Liver (tissue), 8 donors: ENCODE measurements at regions not wholly inside any gene's neighbourhood (a gene's known extent, or its start where the extent isn't known, plus 50 kb on each side); places are given as distances from the start of the nearest gene placed in this dataset.

ENCODE experiments used
- DNase-seq: peaks from one replicate; pipeline ENCODE4 v3.0.0-alpha.2; 2017; ENCODE audit warnings: low spot score
- H3K27ac ChIP-seq, 2 donors: one replicate each; pipeline ENCODE4 v1.7.0; 2013; ENCODE audit warnings: inconsistent platforms in 2 of 2, low read length in 2 of 2, control low read depth in 1 of 2, low read depth in 1 of 2, mild to moderate bottlenecking in 1 of 2
- H3K27me3 ChIP-seq, 4 donors: one replicate each; pipeline versions ENCODE4 v1.6.1 to v1.7.0; 2013; ENCODE audit warnings: low read length in 3 of 4, inconsistent platforms in 1 of 4, mild to moderate bottlenecking in 1 of 4, moderate library complexity in 1 of 4; ENCODE audit not compliant: control insufficient read depth in 4 of 4, insufficient read depth in 4 of 4
- H3K36me3 ChIP-seq, 4 donors: one replicate each; pipeline versions ENCODE4 v1.6.1 to v1.7.0; 2013; ENCODE audit warnings: low read length in 3 of 4, mild to moderate bottlenecking in 3 of 4, low read depth in 1 of 4, moderate library complexity in 1 of 4; ENCODE audit not compliant: control insufficient read depth in 4 of 4, insufficient read depth in 3 of 4
- H3K4me1 ChIP-seq, 4 donors: one replicate each; pipeline versions ENCODE4 v1.6.1 to v1.7.0; 2013; ENCODE audit warnings: low read length in 3 of 4, mild to moderate bottlenecking in 3 of 4, moderate library complexity in 1 of 4; ENCODE audit not compliant: control insufficient read depth in 4 of 4, insufficient read depth in 4 of 4
- H3K4me3 ChIP-seq, 3 donors: one replicate each; pipeline versions ENCODE4 v1.6.1 to v1.7.0; 2013; ENCODE audit warnings: low read length in 3 of 3, control low read depth in 1 of 3, low read depth in 1 of 3, mild to moderate bottlenecking in 1 of 3
- H3K9ac ChIP-seq, 2 donors: one replicate each; pipeline ENCODE4 v1.7.0; 2013; ENCODE audit warnings: low read length in 2 of 2, mild to moderate bottlenecking in 2 of 2, moderate library complexity in 2 of 2, control low read depth in 1 of 2, low read depth in 1 of 2
- H3K9me3 ChIP-seq, 4 donors: one replicate each; pipeline versions ENCODE4 v1.6.1 to v1.7.0; 2013; ENCODE audit warnings: low read length in 3 of 4; ENCODE audit not compliant: control insufficient read depth in 4 of 4
- ATF3 ChIP-seq: IDR thresholded peaks from 2 replicates; pipeline ENCODE4 v1.6.1; 2016; ENCODE audit warnings: antibody characterized with exemption
- CTCF ChIP-seq: fragments of 150-350 bp; IDR thresholded peaks from 2 replicates; pipeline ENCODE4 v1.5.1; 2017; ENCODE audit warnings: improper control_type of control experiment, low read depth, low read length; ENCODE audit not compliant: missing input control
- EGR1 ChIP-seq, 2 donors: IDR thresholded peaks; 2 replicates each; pipeline ENCODE4 v1.6.1; 2016 to 2018; ENCODE audit warnings: antibody characterized with exemption in 2 of 2, low read depth in 2 of 2
- FOXA1 ChIP-seq: IDR thresholded peaks from 2 replicates; pipeline ENCODE4 v1.6.1; 2016; ENCODE audit warnings: antibody characterized with exemption
- FOXA2 ChIP-seq: IDR thresholded peaks from 2 replicates; pipeline ENCODE4 v1.6.1; 2016; ENCODE audit warnings: antibody characterized with exemption
- HNF4G ChIP-seq: IDR thresholded peaks from 2 replicates; pipeline ENCODE4 v1.6.1; 2016; ENCODE audit warnings: antibody characterized with exemption
- NR2F2 ChIP-seq: IDR thresholded peaks from 2 replicates; pipeline ENCODE4 v1.6.1; 2016; ENCODE audit warnings: antibody characterized with exemption
- RAD21 ChIP-seq, 2 donors: IDR thresholded peaks; 2 replicates each; pipeline ENCODE4 v1.6.1; 2016; ENCODE audit warnings: antibody characterized with exemption in 2 of 2, mild to moderate bottlenecking in 2 of 2
- RXRA ChIP-seq, 2 donors: IDR thresholded peaks; 2 replicates each; pipeline ENCODE4 v1.6.1; 2017 to 2018; ENCODE audit warnings: antibody characterized with exemption in 2 of 2, mild to moderate bottlenecking in 1 of 2
- SP1 ChIP-seq: IDR thresholded peaks from 2 replicates; pipeline ENCODE4 v1.6.1; 2018; ENCODE audit warnings: antibody characterized with exemption, mild to moderate bottlenecking
- YY1 ChIP-seq: IDR thresholded peaks from 2 replicates; pipeline ENCODE4 v1.6.1; 2016; ENCODE audit warnings: antibody characterized with exemption, mild to moderate bottlenecking
- ZBTB33 ChIP-seq: IDR thresholded peaks from 2 replicates; pipeline ENCODE4 v1.6.1; 2016; ENCODE audit warnings: antibody characterized with exemption
- WGBS: extraction: QIAGEN DNeasy Blood & Tissue Kit; methylation state at CpG from one replicate; pipeline ENCODE4 v1.1.7; 2013; 5-methylcytosine and 5-hydroxymethylcytosine counted together
- donor health status: healthy.
- donor health status: healthy.
- donor health status: healthy.
- donor health status: healthy.
- donor health status: healthy.

GRCh38 chr2:201977651-201978050 is 56.0 kb upstream of the FZD7 start:
- TF ChIP-seq FOXA2 (no peak), ZBTB33 (no peak), NR2F2 (no peak), EGR1 (IDR thresholded peaks at IDR 0.05; ENCODE audit: low read depth in 2 of 2) (no peak), HNF4G (no peak), FOXA1 (no peak), CTCF (no peak), RXRA (IDR thresholded peaks at IDR 0.05) (no peak), YY1 (no peak), SP1 (no peak)
- H3K36me3 ChIP-seq: no peaks in the 10 kb centered on the region
- DNase-seq: no peak
- peaks cover 0 to 3% (median 0%) of the 10 kb centered on the region in 4 donors for H3K4me1 ChIP-seq
- no peak overlapping the region for H3K4me3 ChIP-seq
- no peaks in the 10 kb centered on the region for H3K9me3 ChIP-seq
- no peak overlapping the region for H3K9ac ChIP-seq
- WGBS: 47% methylated on average over 2 of the region's 2 CpGs
- no peaks in the 10 kb centered on the region for H3K27me3 ChIP-seq
- no peak overlapping the region for H3K27ac ChIP-seq

GRCh38 chr2:201978333-201978732 is 55.3 kb upstream of the FZD7 start:
- H3K27me3 ChIP-seq: no peaks in the 10 kb centered on the region
- no peak overlapping the region for H3K4me3 ChIP-seq
- no peaks in the 10 kb centered on the region for H3K9me3 ChIP-seq
- no peaks in the 10 kb centered on the region for H3K36me3 ChIP-seq
- H3K9ac ChIP-seq: no peak overlapping the region
- 90% methylated on average over 4 of the region's 4 CpGs for WGBS
- TF ChIP-seq ATF3 (no peak), ZBTB33 (no peak), CTCF (no peak), RAD21 (IDR thresholded peaks at IDR 0.05) (no peak), FOXA1 (no peak), SP1 (no peak), FOXA2 (no peak), EGR1 (IDR thresholded peaks at IDR 0.05; ENCODE audit: low read depth in 2 of 2) (no peak), NR2F2 (no peak)
- H3K4me1 ChIP-seq: peaks cover 0 to 3% (median 0%) of the 10 kb centered on the region in 4 donors
- no peak overlapping the region for H3K27ac ChIP-seq
- no peak for DNase-seq
